ENCODE measurements at regions not wholly inside any gene's neighbourhood (a gene's known extent, or its start where the extent isn't known, plus 50 kb on each side); places are given as distances from the start of the nearest gene placed in this dataset.

DNA sequence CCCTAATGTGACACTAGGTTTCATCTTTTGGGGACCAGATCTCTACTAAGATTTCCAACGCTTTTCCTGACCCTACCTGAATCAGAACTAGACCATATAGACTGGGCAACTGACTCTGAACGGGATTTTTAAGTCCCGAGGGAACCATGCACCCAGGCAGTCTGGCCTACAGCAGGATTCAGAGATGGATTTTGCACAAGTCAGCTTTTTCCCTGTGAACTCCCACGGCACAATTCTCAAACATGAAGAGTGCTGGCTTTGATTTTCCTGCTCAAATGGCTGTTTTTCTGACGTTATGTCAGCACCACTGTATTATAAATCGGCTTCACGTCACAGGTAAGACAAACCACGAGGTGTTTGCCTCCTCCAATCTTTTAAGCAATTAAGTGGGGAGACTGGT lies 409.1 kb downstream of the TCERG1L start:
- no peak for TF ChIP-seq POLR2A (IDR thresholded peaks at IDR 0.05)
- TF ChIP-seq, protein P1, sequence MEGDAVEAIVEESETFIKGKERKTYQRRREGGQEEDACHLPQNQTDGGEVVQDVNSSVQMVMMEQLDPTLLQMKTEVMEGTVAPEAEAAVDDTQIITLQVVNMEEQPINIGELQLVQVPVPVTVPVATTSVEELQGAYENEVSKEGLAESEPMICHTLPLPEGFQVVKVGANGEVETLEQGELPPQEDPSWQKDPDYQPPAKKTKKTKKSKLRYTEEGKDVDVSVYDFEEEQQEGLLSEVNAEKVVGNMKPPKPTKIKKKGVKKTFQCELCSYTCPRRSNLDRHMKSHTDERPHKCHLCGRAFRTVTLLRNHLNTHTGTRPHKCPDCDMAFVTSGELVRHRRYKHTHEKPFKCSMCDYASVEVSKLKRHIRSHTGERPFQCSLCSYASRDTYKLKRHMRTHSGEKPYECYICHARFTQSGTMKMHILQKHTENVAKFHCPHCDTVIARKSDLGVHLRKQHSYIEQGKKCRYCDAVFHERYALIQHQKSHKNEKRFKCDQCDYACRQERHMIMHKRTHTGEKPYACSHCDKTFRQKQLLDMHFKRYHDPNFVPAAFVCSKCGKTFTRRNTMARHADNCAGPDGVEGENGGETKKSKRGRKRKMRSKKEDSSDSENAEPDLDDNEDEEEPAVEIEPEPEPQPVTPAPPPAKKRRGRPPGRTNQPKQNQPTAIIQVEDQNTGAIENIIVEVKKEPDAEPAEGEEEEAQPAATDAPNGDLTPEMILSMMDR (IDR thresholded peaks at IDR 0.05), result no peak
